HG03457 (cell line): ENCODE measurements at regions not wholly inside any gene's neighbourhood (a gene's known extent, or its start where the extent isn't known, plus 50 kb on each side); places are given as distances from the start of the nearest gene placed in this dataset.
"Not testable (repeated sequence)": the region's sequence is repeated elsewhere in the genome, so short reads cannot be mapped to it uniquely, and the experiment has no call there.

Experiments
- ATAC-seq: cut with Tn5 transposase; IDR thresholded peaks from one replicate; pipeline ENCODE4 v1.9.1; 2021; ENCODE audit warnings: moderate number of reproducible peaks; ENCODE audit not compliant: unreplicated experiment

GRCh38 chr6:8973395-8973794, 538.0 kb upstream of the SLC35B3 start:
- ATAC-seq: no peak

DNA sequence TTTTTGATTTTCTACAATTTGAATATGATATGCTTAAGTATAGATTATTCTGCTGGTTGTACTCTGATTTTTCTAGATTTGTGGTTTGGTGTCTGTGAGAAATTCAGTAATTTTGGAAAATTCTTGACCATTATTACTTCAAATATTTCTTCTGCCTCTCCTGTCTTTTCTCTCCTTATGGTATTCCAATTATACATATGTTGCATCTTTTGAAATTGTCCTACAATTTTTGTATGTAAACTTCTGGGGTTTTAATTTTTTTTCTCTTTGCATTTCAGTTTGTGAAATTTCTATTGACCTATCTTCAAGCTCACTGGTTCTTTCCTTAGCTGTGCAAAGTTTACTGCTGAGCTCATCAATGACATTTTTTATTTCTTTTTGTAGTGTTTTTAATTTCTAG, 534.4 kb upstream of the SLC35B3 start:
- no peak for ATAC-seq

- no peak for ATAC-seq
Observed at GRCh38 chr6:8958894-8959511, 523.7 kb upstream of the SLC35B3 start.

DNA sequence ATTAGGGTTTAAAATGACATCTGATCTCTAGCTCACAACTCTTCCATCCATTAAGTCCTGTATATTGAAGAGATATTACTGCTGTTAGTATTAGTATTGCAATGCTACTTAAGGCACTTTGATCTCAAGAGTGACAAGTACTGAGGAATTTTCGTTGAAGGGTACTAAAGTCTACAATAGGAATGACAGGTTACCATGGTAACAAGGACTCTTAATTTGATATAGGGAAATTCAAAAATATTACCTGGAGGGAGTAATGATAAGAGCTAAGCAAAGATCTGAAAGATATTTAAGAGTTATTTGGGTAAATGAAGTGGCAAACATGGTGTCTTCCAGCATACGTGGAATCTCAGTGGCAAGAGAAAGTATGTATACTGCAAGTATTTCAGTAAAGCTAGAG, 518.0 kb upstream of the SLC35B3 start:
- no peak for ATAC-seq

DNA sequence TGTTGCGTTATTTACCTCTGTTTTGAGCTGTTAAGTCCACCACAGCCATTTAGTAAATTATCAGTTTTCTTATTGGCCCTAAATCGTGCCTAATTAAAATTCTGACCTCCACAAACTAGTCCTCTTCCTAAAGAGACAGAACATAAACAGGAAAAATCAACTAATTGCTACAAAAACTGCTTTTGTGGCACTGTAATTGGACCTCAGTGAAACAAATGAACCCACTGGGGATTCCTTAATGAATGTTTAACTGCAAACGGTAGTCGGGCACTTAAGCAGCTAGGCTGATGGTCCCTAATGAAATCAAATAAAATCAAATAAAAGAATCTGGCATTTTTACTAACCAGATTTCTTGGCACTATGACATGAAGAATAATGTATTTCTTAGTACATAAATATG, 513.4 kb upstream of the SLC35B3 start:
- ATAC-seq: no peak

DNA sequence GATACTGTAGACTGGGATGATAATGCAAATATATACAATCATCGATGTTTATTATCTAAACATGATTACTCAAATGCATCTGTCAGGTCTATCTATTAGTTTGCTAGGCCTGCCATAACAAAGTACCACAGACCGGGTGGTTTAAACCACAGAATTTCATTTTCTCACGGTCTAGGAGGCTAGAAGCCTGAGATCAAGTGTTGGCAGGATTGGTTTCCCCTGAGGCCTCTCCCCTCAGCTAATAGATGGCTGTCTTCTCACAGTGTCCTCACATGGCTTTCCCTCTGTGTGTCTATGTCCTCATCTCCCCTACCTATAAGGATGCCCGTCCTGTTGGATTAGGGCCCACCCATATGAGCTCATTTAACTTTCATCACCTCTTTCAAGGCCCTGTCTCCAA, 512.6 kb upstream of the SLC35B3 start:
- no peak for ATAC-seq

GRCh38 chr6:8944548-8944947, 509.2 kb upstream of the SLC35B3 start:
- no peak for ATAC-seq

DNA sequence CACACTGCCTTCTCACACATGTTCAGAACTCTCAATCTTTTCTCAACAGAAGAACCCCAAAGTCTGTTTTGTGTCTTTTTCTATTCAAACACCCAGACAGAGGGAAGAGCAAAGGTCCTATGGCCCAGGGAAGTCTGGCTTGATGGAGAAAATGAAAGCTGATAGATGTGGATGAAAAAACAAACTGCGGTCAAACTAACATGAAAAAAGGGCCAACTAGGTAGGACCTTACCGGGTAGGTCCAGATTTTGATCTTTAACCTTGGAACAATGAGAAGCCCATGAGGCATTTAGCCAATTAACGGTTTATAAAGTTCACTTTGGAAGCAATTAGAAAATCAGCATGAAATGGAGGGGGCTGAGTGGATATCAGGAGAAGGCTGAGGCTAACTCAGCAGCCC, 507.7 kb upstream of the SLC35B3 start:
- ATAC-seq: no peak

GRCh38 chr6:8941577-8941976, 506.2 kb upstream of the SLC35B3 start:
- ATAC-seq: no peak

DNA sequence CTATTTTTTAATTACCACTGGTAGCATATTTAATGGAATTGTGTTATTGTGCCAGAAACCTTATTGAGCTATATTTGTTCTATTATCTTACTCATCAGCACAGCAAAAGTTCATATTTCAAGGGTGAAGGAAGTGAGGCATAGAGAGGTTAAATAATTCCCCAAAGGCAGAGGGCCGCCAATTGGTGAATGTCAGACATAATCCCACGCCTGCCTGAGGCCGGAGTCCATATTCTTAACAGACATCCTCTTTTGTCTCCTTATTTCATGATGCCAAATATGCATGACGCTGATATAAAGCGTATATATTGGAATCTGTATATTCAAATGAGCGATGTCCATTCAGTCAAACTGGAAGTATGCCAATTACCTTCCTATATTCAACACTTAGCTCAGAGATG, 505.0 kb upstream of the SLC35B3 start:
- no peak for ATAC-seq

GRCh38 chr6:8939615-8940014, 504.3 kb upstream of the SLC35B3 start:
- no peak for ATAC-seq

GRCh38 chr6:8934318-8934717, 499.0 kb upstream of the SLC35B3 start:
- no peak for ATAC-seq

- ATAC-seq: no peak
Observed at GRCh38 chr6:8930009-8930408, 494.7 kb upstream of the SLC35B3 start.

- not testable (repeated sequence) for ATAC-seq
Observed at GRCh38 chr6:8920244-8920643, 484.9 kb upstream of the SLC35B3 start.

GRCh38 chr6:8918196-8918595, 482.9 kb upstream of the SLC35B3 start:
- no peak for ATAC-seq

GRCh38 chr6:8914700-8915099, 479.4 kb upstream of the SLC35B3 start:
- no peak for ATAC-seq

- no peak for ATAC-seq
Observed at GRCh38 chr6:8908638-8909037, 473.3 kb upstream of the SLC35B3 start.

DNA sequence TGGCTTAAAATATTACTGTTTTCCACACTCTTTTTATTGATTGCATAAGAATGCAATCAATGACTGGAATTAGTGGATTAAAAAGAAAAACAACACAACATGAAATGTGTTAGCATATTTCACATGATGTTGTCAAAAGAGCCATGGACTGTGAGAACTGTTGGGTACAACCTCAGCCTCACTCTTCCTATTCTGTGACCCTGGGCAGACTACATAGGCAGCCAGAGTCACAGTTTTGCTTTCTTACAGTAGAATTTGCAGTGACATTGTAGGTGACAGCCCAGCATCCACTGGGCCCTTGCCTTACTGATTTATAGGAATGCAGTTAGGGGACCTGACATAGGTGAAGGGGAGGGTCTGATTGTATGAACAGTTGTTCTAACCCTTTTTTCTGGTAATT, 471.4 kb upstream of the SLC35B3 start:
- no peak for ATAC-seq

DNA sequence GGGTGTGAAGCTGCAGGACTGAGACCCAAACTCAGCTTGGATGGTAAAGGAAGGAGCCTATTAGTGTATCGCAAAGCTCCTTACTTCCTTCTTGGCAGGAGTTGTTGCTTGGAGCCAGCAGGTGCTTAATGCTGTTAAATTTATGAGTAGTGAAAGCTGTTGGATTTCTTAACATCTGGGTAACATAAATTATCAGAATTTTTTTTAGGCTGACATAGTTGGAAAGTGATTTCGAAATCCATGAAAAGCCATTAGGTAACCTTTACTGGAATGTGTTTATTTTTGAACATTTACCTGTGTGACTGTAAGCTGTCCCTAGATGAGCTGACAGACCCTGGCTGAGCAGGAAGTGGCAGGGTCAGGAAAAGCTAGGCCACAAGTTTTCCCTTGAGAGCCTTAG, 470.4 kb upstream of the SLC35B3 start:
- ATAC-seq: no peak

- no peak for ATAC-seq
Observed at GRCh38 chr6:8904754-8905153, 469.4 kb upstream of the SLC35B3 start.

DNA sequence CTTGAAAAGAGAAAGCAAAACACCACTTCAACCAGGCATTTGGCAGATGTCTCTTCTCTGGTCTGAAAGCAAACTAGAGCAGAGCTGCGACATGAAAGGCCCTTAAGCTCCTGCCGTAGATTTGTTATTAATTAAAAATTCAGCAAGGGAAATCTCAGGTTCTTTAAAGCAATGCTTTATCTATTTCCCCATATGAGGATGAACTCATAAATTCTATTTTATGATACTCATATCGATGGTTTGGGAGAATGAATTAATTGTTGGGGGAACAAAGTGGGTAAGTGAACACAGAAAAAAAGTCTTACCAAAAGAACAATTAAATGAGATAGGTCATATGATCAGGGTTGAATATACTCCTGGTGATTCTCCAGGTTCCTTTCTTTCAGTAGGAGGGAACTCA, 464.7 kb upstream of the SLC35B3 start:
- ATAC-seq: no peak

GRCh38 chr6:8889514-8889913, 454.2 kb upstream of the SLC35B3 start:
- ATAC-seq: no peak

- no peak for ATAC-seq
Observed at GRCh38 chr6:8888468-8888867, 453.1 kb upstream of the SLC35B3 start.

DNA sequence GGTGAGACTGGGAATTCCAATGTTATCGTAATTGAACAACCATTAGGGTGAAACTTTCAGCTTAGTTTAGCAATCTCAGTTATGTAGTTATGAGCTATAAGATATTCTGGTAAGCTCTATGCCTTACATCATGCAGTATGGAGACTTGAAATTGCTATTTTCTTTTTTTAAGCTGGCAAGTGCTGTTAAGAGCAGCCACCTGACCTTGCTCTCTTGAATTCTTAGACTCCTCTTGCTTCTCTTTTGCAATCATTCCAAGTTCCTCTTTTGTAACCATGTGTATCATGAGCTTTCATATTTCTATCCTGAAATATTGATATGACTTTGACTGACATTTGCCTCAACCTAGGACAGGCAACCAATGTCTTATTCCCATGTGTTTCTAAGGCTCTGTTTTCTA, 446.3 kb upstream of the SLC35B3 start:
- no peak for ATAC-seq
